SW480 (cell line): ENCODE measurements at regions not wholly inside any gene's neighbourhood (a gene's known extent, or its start where the extent isn't known, plus 50 kb on each side); places are given as distances from the start of the nearest gene placed in this dataset.

Source experiments
- DNase-seq: peaks from one replicate; pipeline ENCODE4 v3.0.0-alpha.2; 2016; ENCODE audit warnings: low spot score

GRCh38 chr5:105015098-105015497, 1452.5 kb upstream of the NUDT12 start:
- DNase-seq = no peak

DNA sequence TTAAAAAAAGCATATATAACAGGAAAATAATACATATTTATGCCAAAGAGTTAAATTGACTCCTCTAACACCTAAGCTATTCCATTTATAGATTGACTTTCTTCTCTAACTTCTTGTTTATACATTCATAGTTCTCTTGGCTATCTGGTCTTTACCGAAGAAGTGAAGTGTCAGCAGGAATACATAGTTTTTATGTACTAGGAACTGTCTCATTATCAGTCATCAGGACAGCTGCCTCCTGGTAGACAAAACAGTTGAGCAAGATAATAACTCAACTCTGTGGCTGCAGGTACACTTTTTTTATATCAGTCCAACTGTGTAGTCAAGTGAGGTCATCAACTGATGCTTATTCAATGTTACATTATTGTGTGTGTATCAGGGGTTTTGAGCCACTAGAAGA, 1436.0 kb upstream of the NUDT12 start:
- no peak for DNase-seq

- DNase-seq = no peak
Measured at GRCh38 chr5:104998169-104998568, 1435.6 kb upstream of the NUDT12 start.

- no peak for DNase-seq
Measured at GRCh38 chr5:104987074-104987473, 1424.5 kb upstream of the NUDT12 start.

GRCh38 chr5:104977529-104977928, 1414.9 kb upstream of the NUDT12 start:
- no peak for DNase-seq

DNA sequence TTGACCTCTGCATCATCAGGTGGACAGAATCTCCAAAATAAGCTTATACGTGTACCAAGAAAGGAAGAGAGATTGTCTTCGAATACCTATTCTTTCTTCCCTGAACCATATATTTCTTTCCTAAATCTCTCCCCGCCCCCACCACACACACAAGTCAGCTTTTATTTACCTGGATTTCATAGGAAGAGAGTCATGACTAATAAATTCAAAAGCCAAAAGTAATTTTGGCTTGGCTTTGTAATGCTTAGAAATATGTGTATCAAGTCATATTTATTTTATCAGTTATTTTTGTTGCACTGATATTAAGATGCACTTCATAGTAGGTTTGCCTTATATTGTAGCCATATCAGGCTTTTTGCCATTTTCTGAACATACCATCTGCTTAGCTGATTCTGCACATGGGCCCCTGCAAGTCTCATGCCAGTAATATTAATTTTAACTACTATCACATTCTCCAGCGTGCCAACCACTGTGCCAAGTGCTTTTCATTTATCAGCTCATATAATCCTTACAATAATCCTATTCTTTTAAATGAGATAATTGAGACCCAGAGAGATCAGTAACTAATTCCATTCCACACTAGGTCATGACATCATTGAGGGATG, 1405.3 kb upstream of the NUDT12 start:
- DNase-seq = no peak

DNA sequence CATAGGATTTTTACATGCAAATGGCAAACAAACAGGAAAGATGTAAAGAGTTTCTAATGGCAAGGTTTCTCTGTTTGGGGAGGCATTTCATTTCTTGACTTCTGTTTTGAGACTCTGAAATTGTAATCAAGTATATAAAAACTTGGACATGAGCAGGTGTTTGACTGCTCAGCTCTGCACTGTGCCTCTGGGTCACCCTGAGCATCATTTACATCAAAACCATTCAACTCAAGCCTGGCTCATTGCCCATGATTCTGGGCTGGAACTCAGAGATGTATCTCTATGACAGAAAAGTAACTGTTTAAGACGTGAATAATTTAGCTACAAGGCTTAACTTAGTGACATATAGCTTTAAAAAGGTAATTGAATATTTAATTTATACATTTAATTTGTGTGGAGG, 1402.4 kb upstream of the NUDT12 start:
- DNase-seq = no peak

DNA sequence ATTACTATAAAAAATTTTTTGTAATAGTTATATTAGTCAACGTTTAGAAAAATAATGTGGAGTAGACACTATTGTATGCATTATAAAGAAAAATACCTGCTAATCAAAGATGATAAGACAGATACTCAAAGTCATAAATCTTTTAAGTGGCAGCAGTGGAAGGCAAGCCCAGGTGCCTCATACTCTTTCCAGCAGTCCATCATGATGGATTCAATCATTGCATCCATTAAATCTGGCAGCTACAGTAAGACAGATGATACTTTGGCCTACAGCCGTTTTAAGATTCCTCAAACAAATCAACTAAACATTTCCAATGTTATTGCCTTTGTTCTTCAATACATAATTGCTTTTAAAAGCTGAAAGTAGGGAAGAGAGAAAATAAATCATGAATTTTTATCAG, 1392.9 kb upstream of the NUDT12 start:
- no peak for DNase-seq

- DNase-seq = no peak
Measured at GRCh38 chr5:104952876-104953275, 1390.3 kb upstream of the NUDT12 start.

DNA sequence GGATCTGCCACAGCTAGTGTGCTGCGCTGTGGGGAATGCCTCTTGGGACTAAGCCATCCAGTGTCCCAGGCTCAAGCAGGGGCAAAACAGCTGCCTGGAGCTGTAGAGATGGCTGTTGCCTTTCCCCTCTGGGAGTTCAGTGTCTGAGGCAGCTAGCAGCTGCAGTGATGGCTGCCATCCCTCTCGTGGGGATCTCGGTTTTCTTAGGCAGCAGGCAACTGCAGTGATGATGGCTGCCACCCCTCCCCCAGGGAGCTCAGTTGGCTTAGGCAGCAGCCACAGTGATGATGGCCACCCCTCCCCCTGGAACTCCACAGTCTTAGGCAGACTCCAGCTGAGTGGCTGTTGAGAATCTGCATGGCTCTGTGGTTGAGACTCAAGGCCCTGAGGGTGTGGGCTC, 1389.2 kb upstream of the NUDT12 start:
- no peak for DNase-seq

DNA sequence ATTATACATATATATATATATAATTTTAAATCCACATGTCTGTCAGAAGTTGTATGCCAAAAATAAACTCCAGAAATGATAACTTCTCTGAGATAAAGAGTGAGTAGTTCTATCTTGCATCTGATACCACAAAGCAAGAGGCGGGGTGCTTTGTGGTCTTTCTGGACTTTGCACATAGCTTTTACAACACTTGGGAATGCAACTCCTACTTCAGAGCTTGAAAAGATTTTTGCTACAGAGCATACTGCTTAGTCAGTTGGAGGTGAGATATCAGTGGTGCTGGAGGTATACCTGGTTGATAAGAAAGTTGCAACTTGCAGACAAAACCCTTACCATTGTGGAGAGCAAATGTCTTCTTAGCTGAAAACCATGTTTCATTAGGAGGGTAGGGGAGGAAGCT, 1384.5 kb upstream of the NUDT12 start:
- no peak for DNase-seq

DNA sequence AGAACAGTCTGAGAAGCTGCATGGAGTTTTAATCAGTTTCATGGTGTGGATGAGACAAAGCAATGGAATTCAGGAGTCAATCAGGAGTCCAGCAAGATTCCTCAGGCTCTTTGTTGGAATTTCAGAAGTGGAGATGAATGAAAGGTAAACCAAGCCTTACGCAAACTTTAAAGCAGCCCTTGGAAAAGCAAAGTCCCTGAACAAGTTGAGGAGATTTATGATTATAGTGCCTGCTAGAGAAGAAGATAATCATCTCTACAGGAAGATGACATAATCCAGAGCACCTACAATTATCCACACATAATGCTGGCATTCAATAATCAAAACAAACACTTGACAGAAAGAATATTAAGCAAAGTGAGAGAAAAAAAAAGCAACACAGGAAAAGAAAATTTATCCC, 1380.1 kb upstream of the NUDT12 start:
- no peak for DNase-seq

DNA sequence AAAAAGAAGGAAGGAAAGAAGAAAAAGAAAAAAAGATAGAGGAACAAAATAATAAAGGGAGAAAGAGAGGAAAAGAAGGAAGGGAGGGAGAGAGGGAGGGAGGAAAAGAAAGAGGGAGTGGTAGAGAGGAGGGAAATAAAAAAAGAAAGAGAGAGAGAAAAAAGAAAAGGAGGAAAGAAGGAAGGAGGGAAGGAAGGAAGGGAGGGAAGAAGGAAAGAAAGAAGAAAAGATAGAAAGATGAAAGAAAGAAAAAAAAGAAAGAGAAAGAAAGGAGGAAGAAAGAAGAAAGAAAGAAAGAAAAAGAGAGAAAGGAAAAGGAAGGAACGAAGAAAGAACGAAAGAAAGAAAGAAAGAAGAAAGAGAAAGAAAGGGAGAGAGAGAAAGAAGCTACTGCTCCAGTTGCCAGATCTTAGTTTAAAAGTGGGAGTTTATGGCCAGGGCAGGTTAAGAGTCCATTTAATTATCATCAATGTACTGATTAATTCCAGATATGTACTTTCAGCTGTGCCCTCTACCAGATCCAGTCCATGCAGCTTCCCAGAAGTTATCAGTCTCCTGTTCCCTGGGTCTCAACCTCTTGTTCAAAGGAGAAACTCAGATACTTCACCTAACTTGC, 1378.5 kb upstream of the NUDT12 start:
- no peak for DNase-seq

DNA sequence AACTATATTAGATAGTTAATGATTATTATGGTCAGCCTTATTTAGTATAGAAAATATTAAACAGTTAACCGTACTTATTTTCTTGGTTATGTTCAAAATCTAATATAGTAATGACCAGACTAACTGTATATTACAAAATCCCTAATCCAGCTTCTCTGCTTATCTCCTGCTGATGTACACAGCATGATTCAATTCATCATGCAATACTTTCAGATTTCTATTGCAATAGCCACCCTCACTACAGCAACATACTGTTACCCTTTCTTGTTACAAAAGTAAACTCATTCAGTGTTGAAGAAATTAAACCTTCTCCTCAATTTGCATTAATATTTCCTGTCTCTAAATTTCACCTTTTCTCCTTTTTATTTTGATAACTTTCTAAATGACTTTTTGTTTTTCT, 1375.0 kb upstream of the NUDT12 start:
- no peak for DNase-seq

DNA sequence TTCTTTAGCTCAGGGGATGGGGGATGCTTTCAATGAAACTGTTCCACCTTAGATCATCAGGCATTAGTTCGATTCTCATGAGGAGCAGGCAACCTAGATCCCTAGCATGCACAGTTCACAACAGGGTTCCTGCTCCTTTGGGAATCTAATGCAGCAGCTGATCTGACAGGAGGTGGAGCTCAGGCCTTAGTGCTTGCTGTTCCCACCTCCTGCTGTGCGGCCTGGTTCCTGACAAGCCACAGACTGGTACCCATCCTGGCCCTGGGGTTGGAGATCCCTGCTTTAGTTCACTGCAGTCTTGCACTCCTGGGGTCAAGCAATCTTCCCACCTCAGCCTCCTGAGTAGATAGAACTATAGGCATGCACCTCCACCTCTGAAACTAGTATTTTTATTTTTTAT, 1369.8 kb upstream of the NUDT12 start:
- DNase-seq = no peak

DNA sequence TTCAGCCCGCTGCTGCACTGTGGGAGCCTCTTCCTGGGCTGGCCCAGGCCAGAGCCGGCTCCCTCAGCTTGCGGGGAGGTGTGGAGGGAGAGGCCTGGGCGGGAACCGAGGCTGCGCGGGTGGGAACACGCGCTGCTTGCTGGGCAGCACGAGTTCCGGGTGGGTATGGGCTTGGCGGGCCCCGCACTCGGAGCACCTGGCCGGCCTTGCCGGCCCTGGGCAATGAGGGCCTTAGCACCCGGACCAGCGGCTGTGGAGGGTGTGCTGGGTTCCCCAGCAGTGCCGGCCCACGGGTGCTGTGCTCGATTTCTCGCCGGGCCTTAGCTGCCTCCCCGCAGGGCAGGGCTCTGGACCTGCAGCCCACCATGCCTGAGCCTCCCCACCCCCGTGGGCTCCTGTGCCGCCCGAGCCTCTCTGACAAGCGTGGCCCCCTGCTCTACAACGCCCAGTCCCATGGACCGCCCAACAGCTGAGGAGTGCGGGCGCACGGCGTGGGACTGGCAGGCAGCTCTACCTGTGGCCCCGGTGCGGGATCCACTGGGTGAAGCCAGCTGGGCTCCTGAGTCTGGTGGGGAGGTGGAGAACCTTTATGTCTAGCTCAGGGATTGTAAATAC, 1366.4 kb upstream of the NUDT12 start:
- no peak for DNase-seq

GRCh38 chr5:104915226-104915625, 1352.6 kb upstream of the NUDT12 start:
- no peak for DNase-seq

GRCh38 chr5:104914536-104915070, 1352.0 kb upstream of the NUDT12 start:
- DNase-seq = no peak

GRCh38 chr5:104913841-104914281, 1351.3 kb upstream of the NUDT12 start:
- DNase-seq = no peak

GRCh38 chr5:104909803-104910202, 1347.2 kb upstream of the NUDT12 start:
- no peak for DNase-seq

- DNase-seq = no peak
Measured at GRCh38 chr5:104904561-104904960, 1342.0 kb upstream of the NUDT12 start.

DNA sequence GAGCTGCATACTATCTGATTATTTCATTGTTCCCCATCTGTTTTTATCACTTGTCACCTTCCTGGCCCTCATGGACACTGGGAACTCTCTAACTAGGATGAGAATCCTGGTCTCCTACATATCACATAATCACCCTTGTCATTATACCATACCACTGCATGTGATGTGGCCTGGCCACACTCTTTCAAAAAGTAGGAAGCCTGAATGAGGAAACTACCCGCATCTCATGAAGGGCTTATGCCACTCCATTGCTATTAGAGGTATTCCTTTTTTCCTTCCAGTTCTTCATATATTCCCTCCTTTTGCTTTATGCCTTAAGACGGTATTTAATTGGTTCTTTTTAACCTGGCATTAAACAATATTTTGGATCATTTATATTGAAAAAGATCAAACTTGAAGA, 1341.4 kb upstream of the NUDT12 start:
- no peak for DNase-seq

GRCh38 chr5:104891596-104891995, 1329.0 kb upstream of the NUDT12 start:
- no peak for DNase-seq

DNA sequence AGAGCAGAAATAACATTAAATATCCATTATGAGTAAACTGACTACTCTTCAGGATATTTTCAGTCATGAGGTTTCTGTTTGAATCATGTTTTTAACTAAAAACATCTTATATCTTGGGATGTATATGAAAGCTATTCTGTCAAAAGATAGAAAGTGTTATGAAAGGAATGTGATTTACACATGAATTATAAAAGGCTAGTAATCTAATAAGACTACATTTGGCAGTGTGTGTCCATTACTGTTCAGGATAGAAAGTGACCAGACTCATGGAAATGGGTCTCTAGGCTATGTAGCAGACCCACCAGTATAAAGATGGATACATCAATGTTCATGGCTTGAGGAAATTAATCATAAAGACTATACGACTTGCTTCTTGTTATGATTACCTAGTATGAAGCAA, 1328.2 kb upstream of the NUDT12 start:
- DNase-seq = no peak
